HUDEP-2 (cell line): ENCODE measurements at regions not wholly inside any gene's neighbourhood (a gene's known extent, or its start where the extent isn't known, plus 50 kb on each side); places are given as distances from the start of the nearest gene placed in this dataset.
"Not testable (repeated sequence)": the region's sequence is repeated elsewhere in the genome, so short reads cannot be mapped to it uniquely, and the experiment has no call there.

ENCODE experiments used
- DNase-seq, 76 experiments: peaks; one replicate each; lab custom pipeline; 2025; ENCODE audit not compliant: unreplicated experiment in 76 of 76; lab: John Stamatoyannopoulos, UW

DNA sequence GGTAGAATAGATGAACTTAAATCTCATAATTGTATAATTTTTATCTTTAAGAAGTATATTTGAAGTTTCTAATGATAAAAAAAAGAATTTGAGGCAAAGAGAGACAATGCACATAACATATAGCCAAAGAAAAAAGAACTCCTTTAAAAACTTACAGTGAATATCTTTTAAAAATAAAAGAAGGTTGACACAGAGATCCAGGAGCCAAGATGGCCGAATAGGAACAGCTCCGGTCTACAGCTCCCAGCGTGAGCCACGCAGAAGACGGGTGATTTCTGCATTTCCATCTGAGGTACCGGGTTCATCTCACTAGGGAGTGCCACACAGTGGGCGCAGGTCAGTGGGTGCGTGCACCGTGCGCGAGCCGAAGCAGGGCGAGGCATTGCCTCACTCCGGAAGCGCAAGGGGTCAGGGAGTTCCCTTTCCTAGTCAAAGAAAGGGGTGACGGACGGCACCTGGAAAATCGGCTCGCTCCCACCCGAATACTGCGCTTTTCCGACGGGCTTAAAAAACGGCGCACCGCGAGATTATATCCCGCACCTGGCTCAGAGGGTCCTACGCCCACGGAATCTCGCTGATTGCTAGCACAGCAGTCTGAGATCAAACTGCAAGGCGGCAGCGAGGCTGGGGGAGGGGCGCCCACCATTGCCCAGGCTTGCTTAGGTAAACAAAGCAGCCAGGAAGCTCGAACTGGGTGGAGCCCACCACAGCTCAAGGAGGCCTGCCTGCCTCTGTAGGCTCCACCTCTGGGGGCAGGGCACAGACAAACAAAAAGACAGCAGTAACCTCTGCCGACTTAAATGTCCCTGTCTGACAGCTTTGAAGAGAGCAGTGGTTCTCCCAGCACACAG is 84.9 kb upstream of the G2E3 start:
- DNase-seq, result not testable (repeated sequence)

DNA sequence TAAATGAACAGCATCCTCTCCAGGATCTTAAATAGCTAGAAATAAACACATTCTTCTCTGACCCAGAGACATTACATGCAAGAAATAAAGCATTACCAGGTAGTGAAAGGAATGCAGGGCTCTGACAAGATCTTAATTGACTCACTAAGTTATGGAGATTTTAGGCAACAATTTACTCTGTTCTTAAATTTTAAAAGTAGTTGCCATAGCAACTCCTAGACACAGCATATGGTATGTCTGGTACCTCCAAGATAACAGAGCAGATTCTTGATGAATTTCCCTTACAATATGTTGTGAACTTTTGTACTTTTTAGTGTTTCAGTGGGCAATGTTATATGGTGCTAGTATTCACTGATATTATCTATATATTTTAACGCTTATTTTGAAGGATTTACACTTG is 76.7 kb upstream of the G2E3 start:
- DNase-seq, result no peak

DNA sequence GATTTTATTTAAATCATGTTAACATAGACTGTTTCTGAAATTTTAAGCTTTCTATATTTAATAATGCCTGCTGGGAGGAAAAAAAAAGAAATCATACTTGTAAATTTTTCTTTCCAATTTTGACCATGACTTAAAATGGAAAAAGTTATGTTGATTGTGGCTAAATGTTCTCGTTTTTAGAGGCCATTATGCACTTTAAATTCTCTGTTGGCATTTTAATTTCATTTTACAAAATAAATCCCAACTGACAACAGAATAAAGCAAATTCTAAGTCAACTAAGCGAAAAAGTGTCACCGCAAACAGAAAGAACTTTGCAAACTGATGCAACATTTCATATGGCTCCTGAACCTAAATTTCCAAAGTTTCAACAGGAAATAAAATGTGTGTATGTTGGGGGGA is 74.8 kb upstream of the G2E3 start:
- DNase-seq, result no peak

DNA sequence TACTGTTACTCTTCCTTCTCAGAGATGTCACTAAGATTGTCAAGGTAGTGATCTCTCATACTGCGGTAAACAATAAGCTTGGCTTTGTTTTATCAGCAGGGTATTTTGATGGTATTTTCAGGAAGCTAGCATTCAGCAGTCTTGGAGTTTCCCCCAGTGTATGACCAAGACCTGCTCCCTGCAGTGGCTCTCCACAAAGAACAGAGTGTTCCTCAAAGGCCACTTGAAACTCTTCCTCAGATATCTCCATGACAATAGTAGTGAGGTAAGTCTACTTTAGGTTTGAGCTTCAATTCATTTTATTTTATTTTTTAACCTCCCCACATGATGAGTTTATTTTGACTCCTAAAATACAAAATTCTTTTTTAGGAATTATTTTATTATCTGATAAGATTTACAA is 74.0 kb upstream of the G2E3 start:
- no peak for DNase-seq

DNA sequence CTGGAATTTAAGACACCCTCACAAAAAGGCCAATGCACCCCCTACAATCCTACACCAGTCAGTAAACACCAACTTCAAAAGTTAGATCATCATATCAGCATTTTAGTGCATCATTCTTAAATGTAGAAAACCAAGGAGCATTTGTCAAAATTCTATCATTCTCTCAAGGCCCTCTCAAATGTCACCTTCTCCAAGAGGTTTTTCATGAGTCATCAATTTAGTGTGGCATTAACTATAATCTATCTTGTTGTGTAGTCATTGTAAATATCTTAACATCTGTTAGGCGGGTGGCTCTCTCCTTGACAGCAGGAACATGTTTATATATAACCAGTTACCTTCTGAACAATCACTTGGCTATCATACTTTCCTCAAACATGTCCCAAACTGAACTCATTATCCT is 62.1 kb upstream of the G2E3 start:
- DNase-seq, result no peak

DNA sequence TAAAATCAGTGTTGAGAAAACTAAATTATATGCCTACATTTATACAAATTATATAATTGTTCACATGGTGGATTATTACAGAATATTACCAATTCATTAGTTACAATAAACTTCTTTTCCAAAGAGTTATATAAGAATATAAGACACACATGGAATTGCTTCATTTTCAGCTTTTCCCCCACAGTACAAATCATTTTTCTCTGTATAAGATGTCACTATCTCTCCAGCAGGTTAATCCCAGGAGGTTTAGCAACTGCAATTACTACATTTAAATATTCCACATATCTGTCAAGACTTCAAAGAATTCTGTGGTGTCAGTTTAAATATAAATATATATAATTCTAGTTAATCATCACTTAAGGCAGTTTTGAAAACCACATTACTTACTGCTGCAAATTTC is 59.6 kb upstream of the G2E3 start:
- no peak for DNase-seq

DNA sequence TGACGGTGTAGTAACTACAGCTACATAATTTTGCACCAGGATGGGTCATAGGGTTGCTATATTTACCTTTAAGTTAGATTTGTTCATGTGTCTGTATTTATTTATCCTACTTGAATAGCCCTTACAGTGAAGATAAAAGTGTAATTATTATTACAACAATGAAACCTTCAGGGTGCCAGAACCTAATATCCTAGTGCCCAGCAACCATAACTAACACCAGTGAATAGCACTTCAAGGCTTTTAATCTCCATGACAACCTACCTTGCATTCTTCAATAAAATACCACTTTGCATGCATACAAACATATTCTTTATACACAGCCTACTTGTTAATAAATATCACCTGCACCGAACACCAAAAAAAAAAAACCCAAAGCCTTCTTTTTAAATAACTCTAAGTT is 58.7 kb upstream of the G2E3 start:
- no peak for DNase-seq

DNA sequence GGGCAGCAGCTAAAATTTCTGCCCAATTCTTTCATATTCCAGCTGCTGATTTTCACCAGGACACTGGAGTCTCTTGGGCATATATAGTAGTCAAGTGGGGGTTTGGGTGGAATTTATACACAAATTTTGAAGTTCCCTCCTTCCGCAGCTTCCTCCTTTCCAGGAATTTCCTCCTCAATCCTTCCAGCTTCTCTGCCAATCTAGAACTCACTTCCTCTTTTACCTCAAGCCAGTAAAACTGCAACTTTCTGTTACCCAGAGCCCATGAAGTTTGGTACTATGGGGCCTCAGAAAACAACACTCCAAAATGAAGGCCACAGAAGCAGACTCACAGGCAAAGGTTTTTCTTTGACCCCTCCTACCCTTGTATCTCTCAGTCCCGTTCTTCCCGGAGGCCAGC is 51.7 kb upstream of the G2E3 start:
- no peak for DNase-seq
